ENCODE measurements at regions not wholly inside any gene's neighbourhood (a gene's known extent, or its start where the extent isn't known, plus 50 kb on each side); places are given as distances from the start of the nearest gene placed in this dataset.
"Not testable (repeated sequence)": the region's sequence is repeated elsewhere in the genome, so short reads cannot be mapped to it uniquely, and the experiment has no call there.

GRCh38 chr14:48052973-48053372 lies 377.6 kb upstream of the MDGA2 start:
- no peak for DNase-seq (ENCODE audit: low read depth in 2 of 2)

- no peak for DNase-seq (ENCODE audit: low read depth in 2 of 2)
These were observed 360.4 kb upstream of the MDGA2 start for GRCh38 chr14:48035836-48036235.

GRCh38 chr14:48027115-48027514 lies 351.7 kb upstream of the MDGA2 start:
- DNase-seq (ENCODE audit: low read depth in 2 of 2): no peak

DNA sequence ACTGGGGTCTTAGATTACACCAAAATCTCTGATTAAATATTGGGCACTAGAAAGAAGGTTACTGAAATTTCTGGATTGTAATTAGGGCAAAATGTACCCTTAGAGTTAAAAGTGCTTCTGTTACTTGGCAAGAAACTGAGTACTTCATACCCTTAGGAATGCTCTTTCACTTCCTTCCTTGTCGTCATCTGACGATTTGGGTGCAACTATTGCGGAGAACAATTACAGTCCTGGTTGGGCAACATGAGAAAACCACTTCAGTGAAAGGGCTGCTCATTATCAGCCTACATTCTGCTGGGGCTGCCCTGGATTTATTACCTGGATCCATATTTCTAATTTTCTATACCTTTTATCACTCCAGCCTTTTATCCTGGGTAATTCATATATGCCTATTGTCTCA lies 348.5 kb upstream of the MDGA2 start:
- no peak for DNase-seq (ENCODE audit: low read depth in 2 of 2)

DNA sequence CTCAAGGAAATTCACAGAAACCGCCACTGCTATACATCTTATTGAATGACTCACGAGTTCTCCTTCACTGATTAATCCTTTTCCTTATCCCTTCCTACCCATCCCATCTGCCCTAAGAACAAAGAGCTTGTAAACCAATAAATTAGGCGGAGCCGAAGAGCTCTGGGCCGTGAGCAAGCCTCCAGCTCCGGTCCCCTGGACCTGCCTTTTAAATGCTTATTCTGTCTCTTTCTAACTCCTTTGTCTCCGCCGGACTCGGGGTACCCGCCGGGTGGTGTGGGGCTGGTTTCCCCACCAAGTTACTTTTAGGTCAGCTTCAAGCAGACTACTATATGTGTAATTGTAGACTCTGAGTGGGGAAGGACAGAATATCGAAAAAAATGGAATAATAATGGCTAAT lies 336.1 kb upstream of the MDGA2 start:
- not testable (repeated sequence) for DNase-seq (ENCODE audit: low read depth in 2 of 2)

DNA sequence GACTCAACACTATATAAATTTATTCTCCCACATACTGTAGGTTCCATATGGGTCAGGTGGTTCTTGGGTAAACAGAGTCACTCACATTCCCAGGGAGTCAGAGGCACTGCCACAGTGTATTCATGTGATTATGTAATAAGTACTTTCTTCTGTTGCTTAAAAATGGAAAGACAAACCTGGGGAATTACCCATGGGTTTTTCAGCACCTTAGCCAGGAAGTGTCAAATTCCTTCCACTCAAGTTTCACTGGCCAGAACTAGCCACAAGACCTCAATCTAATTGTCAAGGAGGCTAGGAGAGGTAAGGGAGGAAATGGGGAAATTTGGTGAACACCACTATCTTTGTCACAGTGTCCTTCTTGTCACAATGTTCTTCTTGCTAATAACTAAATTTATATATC lies 333.2 kb upstream of the MDGA2 start:
- no peak for DNase-seq (ENCODE audit: low read depth in 2 of 2)

GRCh38 chr14:48005986-48006385 lies 330.6 kb upstream of the MDGA2 start:
- DNase-seq (ENCODE audit: low read depth in 2 of 2): no peak

DNA sequence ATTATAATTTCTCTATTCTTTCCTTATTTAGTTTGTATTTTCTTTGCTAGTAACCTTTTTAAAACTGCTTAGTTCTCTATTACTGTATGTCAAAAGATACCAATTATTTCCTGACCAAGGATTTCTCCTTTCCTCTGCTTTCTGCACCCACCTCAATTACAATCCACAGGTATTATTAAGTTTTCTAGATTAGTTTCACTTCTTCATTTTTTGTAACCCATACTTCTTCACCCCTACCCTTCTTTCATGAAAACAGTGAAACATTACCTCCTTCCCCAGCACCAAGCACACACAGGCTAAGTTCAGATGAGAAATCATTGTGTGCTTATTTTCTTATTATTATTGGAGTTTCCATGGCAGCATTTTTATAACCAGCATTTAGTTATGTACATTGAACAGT lies 318.5 kb upstream of the MDGA2 start:
- DNase-seq (ENCODE audit: low read depth in 2 of 2): no peak

DNA sequence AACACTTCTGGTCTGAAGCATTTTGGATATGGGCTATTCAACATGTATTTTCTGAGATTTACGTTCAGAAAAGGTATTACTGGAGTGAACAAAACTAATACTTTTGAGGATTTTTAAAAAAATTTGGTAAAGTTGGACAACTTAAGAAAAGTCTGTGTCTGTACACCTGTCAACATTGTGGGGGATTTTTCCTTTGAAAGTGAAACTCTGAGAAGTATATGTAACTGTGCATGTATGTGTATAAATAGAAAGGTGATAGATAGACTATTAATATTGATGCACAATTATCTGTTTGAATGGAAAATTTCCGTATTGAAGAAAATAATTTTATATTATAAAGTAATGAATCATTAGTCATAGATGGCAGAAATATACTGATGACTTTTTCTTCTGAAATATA lies 312.8 kb upstream of the MDGA2 start:
- DNase-seq (ENCODE audit: low read depth in 2 of 2): no peak

DNA sequence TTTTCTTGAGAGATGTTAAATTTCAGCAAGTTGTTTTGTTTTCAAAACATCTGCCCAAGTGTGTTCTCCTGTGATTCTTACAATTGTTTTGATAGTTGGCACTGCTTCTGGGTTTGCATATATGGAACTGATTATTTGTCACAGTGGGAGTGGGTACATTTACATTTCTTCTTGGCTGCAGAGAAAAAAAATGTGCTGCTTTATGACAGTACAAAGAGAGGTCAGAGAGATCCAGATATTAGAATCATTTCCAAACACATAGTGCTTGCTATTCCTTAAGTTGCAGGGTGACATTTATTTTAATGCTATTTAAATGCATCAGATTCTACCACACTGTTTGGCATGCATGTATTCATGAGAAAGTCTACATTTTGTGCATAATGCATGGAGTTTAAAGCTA lies 303.5 kb upstream of the MDGA2 start:
- DNase-seq (ENCODE audit: low read depth in 2 of 2): no peak

GRCh38 chr14:47976139-47976538 lies 300.7 kb upstream of the MDGA2 start:
- no peak for DNase-seq (ENCODE audit: low read depth in 2 of 2)

GRCh38 chr14:47966076-47966810 lies 290.8 kb upstream of the MDGA2 start:
- DNase-seq (ENCODE audit: low read depth in 2 of 2): no peak

DNA sequence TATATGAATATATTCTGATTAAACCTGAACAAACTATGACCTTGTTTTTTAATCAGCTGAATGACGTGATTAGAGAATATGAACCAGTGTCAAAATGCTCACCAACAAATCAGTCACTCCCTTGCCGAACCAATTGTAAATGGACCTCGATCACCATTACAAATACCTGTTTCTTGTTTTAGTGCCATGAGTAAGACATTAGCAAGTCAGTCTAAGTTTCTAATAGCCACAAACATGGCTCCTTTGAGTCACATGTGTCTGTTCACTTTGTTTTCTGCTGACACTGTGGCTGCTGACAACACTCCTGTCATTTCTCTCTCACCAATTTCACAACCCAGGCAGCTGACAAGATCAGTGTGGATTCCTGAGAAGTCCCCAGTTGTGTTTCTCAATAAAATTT lies 286.2 kb upstream of the MDGA2 start:
- DNase-seq (ENCODE audit: low read depth in 2 of 2): no peak

DNA sequence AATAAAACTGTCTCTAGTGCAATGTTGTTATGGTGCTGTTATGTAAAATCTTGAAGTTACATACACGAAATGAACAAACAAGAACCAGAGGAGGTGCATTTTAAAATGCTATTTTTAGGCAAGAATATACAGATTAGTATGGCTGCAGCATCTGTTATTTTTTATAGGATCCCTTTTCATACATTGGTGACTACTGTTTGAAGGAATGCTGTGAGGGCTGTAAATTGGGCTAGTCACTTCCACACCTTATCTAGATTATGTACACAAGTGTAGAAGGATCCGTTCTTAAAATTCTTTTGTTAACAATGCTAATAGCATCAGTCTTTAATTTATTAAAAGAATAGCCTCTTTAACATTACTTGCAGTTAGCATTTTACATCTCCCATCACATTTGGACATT lies 284.3 kb upstream of the MDGA2 start:
- no peak for DNase-seq (ENCODE audit: low read depth in 2 of 2)

DNA sequence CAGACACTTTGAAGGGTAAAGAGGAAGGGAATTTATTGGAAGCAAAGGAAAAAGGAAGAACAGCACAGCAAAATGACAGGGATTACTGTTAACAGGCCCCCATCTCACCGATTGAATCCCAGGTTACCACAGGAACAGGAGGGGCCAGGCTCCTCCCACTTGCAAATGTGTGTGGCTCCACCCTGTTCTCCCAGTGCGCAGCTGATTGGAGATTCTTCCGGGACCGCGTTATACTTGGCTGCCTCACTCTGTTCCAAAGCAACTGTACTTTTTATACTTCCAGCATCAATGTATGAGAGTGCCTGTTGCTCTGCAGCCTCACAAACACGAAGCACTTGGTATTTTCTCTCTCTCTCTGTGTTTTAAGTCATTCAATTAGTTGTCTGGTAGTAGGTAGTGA lies 273.6 kb upstream of the MDGA2 start:
- no peak for DNase-seq (ENCODE audit: low read depth in 2 of 2)

GRCh38 chr14:47935332-47935731 lies 259.9 kb upstream of the MDGA2 start:
- DNase-seq (ENCODE audit: low read depth in 2 of 2): no peak

- no peak for DNase-seq (ENCODE audit: low read depth in 2 of 2)
These were observed 253.9 kb upstream of the MDGA2 start for GRCh38 chr14:47929334-47929733.

DNA sequence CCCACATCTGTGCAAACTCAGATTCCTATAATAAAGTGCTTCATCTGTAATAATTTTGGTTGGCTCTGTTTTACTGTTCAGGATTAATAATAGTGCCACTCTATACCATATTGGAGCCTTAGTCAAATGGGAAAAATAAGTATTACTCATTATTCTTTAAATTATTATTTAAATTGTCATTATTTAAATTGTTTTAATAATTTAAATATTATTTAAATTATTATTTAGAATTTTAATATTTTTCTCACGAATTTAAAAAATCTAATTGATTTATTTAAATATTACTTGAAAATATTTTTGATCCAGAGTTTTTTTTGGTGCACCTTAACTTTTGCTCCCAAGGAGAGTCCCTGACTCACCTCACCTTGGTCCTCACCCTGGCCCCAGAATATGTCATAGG lies 245.7 kb upstream of the MDGA2 start:
- no peak for DNase-seq (ENCODE audit: low read depth in 2 of 2)

DNA sequence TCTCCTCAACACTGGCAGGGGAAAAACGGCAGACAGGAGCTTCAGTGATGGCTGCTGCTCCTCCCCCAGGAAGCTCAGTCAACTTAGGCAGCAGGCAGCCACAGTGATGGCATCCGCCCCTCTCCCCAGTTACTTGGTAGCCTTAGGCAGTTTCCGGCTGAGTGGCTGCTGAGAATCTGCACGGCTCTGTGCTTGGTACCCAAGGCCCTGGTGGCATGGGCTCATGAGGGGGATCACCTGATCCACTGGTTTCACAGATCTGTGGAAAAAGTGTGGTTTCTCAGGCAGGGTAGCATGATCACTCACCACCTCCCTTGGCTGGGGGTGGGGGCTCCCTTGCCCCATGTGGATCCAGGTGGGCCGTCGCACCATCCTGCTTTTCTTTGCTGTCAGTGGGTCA lies 244.6 kb upstream of the MDGA2 start:
- no peak for DNase-seq (ENCODE audit: low read depth in 2 of 2)

DNA sequence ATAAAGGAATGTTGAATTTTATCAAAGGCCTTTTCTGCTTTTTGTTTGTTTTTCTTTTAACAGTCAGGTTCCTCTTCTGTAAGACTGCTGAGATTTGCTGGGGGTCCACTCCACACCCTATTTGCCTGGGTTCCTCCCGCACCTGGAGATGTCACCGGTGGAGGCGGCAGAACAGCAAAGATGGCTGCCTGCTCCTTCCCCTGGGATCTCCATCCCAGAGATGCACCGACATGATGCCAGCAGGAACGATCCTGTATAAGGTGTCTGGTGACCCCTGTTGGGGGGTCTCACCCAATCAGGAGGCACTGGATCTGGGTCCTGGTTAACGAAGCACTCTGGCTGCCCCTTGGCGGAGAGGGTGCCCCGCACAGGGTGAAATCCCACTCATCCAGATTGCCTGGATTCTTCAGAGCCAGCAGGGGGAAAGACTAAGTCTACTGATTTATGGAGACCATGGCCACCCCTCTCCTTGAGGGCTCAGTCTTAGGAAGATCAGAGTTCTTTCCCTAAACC lies 244.0 kb upstream of the MDGA2 start:
- DNase-seq (ENCODE audit: low read depth in 2 of 2): no peak

DNA sequence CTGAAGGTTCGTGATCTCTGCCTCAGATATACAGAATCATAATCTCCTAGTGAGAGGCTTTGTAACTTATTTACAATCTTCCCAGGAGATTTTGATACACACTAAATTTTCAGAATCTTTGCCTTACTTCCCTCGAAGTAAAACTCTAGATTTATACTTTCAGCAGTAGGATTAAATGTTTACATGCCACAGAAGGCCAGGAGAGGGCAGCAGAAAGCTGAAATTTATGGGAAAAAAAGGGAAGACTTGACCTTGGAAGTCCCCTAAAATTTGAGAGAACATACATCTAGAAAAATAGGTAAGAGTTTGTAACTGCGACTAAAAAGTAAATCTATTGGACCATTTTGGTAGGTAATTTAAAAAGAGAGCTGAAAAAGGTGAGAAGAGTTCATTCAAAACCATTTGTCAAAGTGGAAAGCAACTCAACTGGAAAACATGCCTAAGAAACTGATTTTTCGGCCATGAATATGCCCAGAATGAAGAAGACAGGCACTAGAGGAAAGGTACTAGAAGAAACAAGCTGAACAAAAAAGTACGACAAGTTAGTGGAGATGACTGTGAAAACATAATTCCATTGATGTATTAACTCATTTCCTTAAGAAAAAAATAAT lies 242.0 kb upstream of the MDGA2 start:
- DNase-seq (ENCODE audit: low read depth in 2 of 2): no peak

DNA sequence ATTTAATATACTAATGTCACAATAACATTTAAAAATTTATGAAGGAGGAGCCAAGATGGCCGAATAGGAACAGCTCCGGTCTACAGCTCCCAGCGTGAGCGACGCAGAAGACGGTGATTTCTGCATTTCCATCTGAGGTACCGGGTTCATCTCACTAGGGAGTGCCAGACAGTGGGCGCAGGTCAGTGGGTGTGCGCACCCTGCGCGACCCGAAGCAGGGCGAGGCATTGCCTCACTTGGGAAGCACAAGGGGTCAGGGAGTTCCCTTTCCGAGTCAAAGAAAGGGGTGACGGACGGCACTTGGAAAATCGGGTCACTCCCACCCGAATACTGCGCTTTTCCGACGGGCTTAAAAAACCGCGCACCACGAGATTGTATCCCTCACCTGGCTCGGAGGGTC lies 225.7 kb upstream of the MDGA2 start:
- DNase-seq (ENCODE audit: low read depth in 2 of 2): not testable (repeated sequence)

GRCh38 chr14:47899685-47900084 lies 224.3 kb upstream of the MDGA2 start:
- DNase-seq (ENCODE audit: low read depth in 2 of 2): no peak

DNA sequence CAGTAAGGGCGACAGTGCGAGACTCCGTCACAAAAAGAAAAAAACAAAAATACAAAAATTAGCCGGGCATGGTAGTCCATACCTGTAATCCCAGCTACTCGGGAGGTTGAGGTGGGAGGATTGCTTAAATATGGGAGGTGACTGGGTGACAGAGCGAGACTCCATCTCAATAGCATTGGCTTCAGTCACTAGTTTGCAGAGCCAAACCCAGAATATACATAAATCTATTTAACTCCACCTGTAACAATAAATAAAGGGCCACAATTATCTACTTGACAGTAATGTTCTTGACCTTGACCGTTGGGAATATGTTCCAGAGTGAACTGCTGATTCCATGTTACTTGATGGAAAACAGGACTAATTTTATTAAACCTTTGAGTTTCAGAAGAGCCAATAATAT lies 198.9 kb upstream of the MDGA2 start:
- no peak for DNase-seq (ENCODE audit: low read depth in 2 of 2)

All from stimulated activated CD4-positive, alpha-beta T cell treated with anti-CD3 and anti-CD28 coated beads, Interleukin-1b, Interleukin-23, amount 100 ng/mL, for 4 hours (primary cell).